ENCODE measurements at regions not wholly inside any gene's neighbourhood (a gene's known extent, or its start where the extent isn't known, plus 50 kb on each side); places are given as distances from the start of the nearest gene placed in this dataset.

DNA sequence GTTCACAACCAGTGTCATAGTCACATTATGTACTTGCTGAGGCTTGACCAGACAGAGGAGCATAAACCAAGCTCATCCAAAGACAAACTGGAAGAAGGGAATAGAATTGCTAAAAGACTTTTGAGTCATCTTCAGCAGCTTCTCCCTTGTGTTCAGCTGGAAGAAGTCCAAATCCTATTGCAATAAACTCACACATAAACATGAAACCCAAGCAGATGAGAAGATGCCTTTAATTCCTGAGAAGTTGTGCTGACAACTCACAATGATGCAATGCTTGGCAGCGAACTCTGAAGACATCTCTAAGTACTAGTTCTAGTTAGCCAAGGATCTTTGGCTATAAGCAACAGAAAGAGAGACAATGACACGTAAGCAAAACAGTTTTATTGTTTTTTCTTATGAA is 642.1 kb downstream of the KCTD16 start:
- no peak for TF ChIP-seq EZH2 (IDR thresholded peaks at IDR 0.05)
- TF ChIP-seq POLR2AphosphoS5 (IDR thresholded peaks at IDR 0.05; ENCODE audit: borderline replicate concordance, low read depth, low read length), result no peak
- no peak for TF ChIP-seq FOXP2 (optimal IDR thresholded peaks at IDR 0.05; ENCODE audit: control extremely low read depth, extremely low read length, insufficient read depth)

Data from SK-N-MC (cell line).